GM23248 (cell line): ENCODE measurements at regions not wholly inside any gene's neighbourhood (a gene's known extent, or its start where the extent isn't known, plus 50 kb on each side); places are given as distances from the start of the nearest gene placed in this dataset.

Experiments used
- DNase-seq: peaks from one replicate; pipeline ENCODE4 v3.0.0-alpha.2; 2015
- H2AFZ ChIP-seq: fragments of 200-600 bp; sonication (generic); 2 replicates; pipeline ENCODE4 v1.6.1; 2016; ENCODE audit warnings: antibody characterized with exemption
- H3F3A ChIP-seq: fragments of 200-600 bp; sonication (generic); 2 replicates; pipeline ENCODE4 v1.6.1; 2016; ENCODE audit warnings: mild to moderate bottlenecking, antibody characterized with exemption, mixed run types; ENCODE audit not compliant: insufficient read depth
- H3K27ac ChIP-seq: fragments of 200-600 bp; sonication (generic); 2 replicates; pipeline ENCODE4 v1.5.1; 2016; ENCODE audit warnings: mild to moderate bottlenecking
- H3K27me3 ChIP-seq: fragments of 200-600 bp; sonication (generic); replicated peaks from 2 replicates; pipeline ENCODE4 v1.6.1; 2016; ENCODE audit warnings: mild to moderate bottlenecking; ENCODE audit not compliant: insufficient read depth
- H3K36me3 ChIP-seq: fragments of 200-600 bp; sonication (generic); 2 replicates; pipeline ENCODE4 v1.6.1; 2016; ENCODE audit warnings: low read depth, mild to moderate bottlenecking
- H3K4me1 ChIP-seq: fragments of 200-600 bp; sonication (generic); 2 replicates; pipeline ENCODE4 v1.6.1; 2016; ENCODE audit warnings: mild to moderate bottlenecking; ENCODE audit not compliant: insufficient read depth
- H3K4me2 ChIP-seq: fragments of 200-600 bp; sonication (generic); one replicate; pipeline ENCODE4 v1.6.1; 2016; ENCODE audit warnings: mild to moderate bottlenecking; ENCODE audit not compliant: unreplicated experiment
- H3K4me3 ChIP-seq: fragments of 200-600 bp; sonication (generic); 2 replicates; pipeline ENCODE4 v1.5.1; 2016; ENCODE audit warnings: mild to moderate bottlenecking
- H3K79me2 ChIP-seq: fragments of 200-600 bp; sonication (generic); 2 replicates; pipeline ENCODE4 v1.6.1; 2016; ENCODE audit warnings: mild to moderate bottlenecking; ENCODE audit not compliant: insufficient read depth
- H3K9ac ChIP-seq: fragments of 200-600 bp; sonication (generic); 2 replicates; pipeline ENCODE4 v1.6.1; 2016; ENCODE audit warnings: mild to moderate bottlenecking
- H3K9me2 ChIP-seq: fragments of 200-600 bp; sonication (generic); 2 replicates; pipeline ENCODE4 v1.6.1; 2016; ENCODE audit warnings: mixed run types, mild to moderate bottlenecking, moderate library complexity; ENCODE audit not compliant: insufficient read depth
- H3K9me3 ChIP-seq: fragments of 200-600 bp; sonication (generic); one replicate; pipeline ENCODE4 v1.6.1; 2017; ENCODE audit warnings: low read depth
- H4K20me1 ChIP-seq: fragments of 200-600 bp; sonication (generic); 2 replicates; pipeline ENCODE4 v1.6.0; 2016; ENCODE audit not compliant: insufficient read depth
- EZH2 ChIP-seq: fragments of 200-600 bp; sonication (generic); IDR thresholded peaks from 2 replicates; pipeline ENCODE4 v1.6.1; 2018; ENCODE audit warnings: antibody characterized with exemption, mild to moderate bottlenecking; ENCODE audit not compliant: insufficient read depth, poor library complexity, severe bottlenecking
- EZH2phosphoT487 ChIP-seq: fragments of 200-600 bp; sonication (generic); IDR thresholded peaks from 2 replicates; pipeline ENCODE4 v1.6.1; 2018; ENCODE audit warnings: antibody characterized with exemption, moderate library complexity, mild to moderate bottlenecking, low read depth; ENCODE audit not compliant: insufficient read depth
- WGBS, 2 experiments: methylation state at CpG; one replicate each; pipeline ENCODE4 v1.1.6; 2015 to 2017; ENCODE audit warnings: low lambda C conversion rate in 2 of 2, low coverage in 1 of 2; ENCODE audit errors: missing lambda C conversion rate in 2 of 2; 5-methylcytosine and 5-hydroxymethylcytosine counted together
- in situ Hi-C: fragments of 300-500 bp; cut with MboI; formaldehyde crosslinking; loops from 2 replicates; pipeline ENCODE4 v1.15.0; 2020

DNA sequence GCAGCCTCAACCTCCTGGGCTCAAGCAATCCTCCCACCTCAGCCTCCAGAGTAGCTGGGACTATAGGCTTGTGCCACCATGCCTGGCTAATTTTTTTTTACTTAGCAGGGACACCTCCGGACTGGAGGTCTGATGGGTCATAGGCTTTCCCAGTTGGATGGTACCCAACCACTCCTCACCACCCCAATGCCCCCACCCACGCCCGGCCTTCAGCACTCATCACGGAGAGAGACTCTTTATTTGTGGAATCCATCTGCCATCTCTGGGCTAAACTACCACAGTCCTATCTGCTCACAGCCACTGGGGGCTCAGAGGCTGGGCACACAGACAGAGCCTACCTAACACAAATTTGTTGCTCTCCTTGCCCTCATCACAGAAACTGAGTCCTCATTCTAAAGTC, 58.3 kb upstream of the STXBP1 start:
- DNase-seq: no peak
- peaks cover 57% of the 10 kb centered on the region for H3K4me1 ChIP-seq
- H3K36me3 ChIP-seq: peaks cover 6% of the 10 kb centered on the region; the same call in 1 of the 2 replicates
- WGBS, 2 experiments: 88 to 96% methylated on average over 4 of the region's 4 CpGs
- no peaks in the 10 kb centered on the region for H3K9me2 ChIP-seq
- in situ Hi-C loops: no loop called here
- peaks cover 41% of the 10 kb centered on the region for H3F3A ChIP-seq
- H3K79me2 ChIP-seq: peaks cover 98% of the 10 kb centered on the region
- TF ChIP-seq EZH2phosphoT487: no peak
- TF ChIP-seq EZH2: no peak
- H3K4me2 ChIP-seq: no peak overlapping the region
- no peaks in the 10 kb centered on the region for H3K27me3 ChIP-seq
- no peak overlapping the region for H2AFZ ChIP-seq
- H3K9me3 ChIP-seq: no peaks in the 10 kb centered on the region
- H3K4me3 ChIP-seq: no peak overlapping the region
- peaks cover 16% of the 10 kb centered on the region; the same call in 1 of the 2 replicates for H4K20me1 ChIP-seq
- H3K27ac ChIP-seq: peak overlapping the region; percentile 84
- no peak overlapping the region for H3K9ac ChIP-seq

DNA sequence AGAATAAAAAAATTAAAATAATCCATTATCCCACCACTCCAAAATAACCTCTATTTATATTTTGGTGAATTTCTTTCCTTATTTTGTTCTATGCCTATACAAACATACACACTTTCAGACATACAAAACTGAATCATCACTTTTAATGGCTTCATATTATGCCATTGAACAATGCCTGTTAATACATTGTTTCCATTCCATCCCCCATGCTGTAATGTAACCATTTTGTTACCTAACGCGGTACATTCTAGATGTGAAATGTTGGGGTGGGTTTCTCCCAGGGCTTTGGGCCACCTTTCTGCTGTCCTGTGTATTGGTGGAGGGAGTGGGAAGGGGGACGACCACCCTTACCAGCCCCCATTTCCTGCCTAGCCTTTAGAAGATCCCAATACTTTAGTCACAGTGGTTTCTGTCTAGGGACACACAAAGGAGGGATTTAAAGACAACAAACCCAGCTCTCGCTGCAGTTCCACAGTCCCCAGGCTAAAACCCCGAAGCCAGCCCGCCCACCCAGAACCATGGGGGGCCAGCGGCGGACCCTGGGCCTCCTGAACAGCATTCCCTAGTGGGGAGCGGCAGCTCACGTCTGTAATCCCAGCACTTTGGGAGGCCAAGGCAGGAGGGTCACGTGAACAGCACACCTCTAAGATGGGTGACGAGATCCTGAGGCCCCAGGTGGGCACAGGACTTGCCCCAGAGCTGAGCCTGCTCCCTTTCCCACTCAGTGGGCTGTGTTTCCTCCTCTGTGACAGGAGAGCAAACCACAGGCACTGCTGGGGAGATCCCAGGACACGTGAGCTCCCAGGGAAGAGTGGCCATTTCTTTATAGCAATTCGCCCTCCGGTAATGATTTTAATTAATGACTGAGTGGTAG, 56.9 kb upstream of the STXBP1 start:
- H2AFZ ChIP-seq: no peak overlapping the region
- H3F3A ChIP-seq: peaks cover 48% of the 10 kb centered on the region
- H3K36me3 ChIP-seq: peaks cover 6% of the 10 kb centered on the region; the same call in 1 of the 2 replicates
- peak; percentile 62 for DNase-seq
- H3K79me2 ChIP-seq: peaks cover 98% of the 10 kb centered on the region
- peak overlapping the region; percentile 60 for H3K9ac ChIP-seq
- H3K4me1 ChIP-seq: peaks cover 65% of the 10 kb centered on the region
- H3K27me3 ChIP-seq: no peaks in the 10 kb centered on the region
- TF ChIP-seq EZH2: no peak
- TF ChIP-seq EZH2phosphoT487: no peak
- H4K20me1 ChIP-seq: 0 out of 2 replicates have a peak, but pooled peaks cover 7% of the 10 kb centered on the region
- WGBS, 2 experiments: 73 to 76% methylated on average over 13 to 15 of the region's 15 CpGs
- H3K4me2 ChIP-seq: peak overlapping the region; percentile 54
- H3K27ac ChIP-seq: peak overlapping the region; percentile 84
- peak overlapping the region; percentile 46 for H3K4me3 ChIP-seq
- no peaks in the 10 kb centered on the region for H3K9me3 ChIP-seq
- in situ Hi-C loops: no loop called here
- no peaks in the 10 kb centered on the region for H3K9me2 ChIP-seq

DNA sequence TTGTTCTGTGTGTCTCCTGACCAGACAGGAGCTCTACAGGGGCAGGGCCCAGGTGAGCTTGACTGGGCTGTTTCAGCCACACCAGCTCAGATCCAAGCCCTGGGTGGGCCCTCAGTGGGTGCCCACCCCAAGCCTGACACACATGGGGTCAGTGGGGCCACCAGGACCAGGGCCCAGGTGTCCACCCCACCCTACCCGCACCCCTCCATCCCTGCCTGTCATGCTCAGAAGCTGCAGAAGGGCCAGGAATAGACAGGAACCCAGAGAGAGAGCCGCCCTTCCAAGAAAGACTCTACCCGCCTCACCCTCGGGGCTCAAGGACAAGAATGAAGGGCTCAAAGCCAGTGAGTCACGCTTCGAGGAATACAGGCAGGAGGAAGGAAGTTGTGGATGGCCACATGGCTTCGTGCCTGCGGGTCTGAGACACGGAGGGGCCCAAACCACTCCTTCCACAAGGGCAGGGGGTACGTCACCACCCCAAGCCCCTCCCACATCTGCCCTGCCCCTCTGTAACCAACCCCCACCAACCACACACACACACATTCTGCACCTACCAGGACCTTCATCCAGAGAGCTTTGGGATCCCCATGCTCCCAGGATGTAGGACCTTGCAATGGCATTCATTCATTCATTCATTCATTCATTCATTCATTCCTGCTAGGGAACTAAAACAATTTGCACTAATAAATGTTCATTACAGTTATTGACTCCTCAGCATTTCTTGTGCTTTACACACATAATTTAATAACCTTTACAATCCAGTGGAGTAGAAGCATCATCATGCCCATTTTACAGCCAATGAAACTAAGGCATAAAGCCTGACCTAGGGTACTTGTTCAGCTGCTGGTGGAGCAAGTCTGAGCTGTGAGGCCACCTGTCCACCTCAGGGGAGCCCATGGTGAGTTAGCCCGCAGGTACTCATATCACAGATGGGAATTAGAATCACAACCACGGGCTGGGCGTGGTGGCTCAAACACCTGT, 55.9 kb upstream of the STXBP1 start:
- H3K27me3 ChIP-seq: no peaks in the 10 kb centered on the region
- peak overlapping the region; percentile 60 for H3K9ac ChIP-seq
- in situ Hi-C loops: no loop called here
- peaks cover 98% of the 10 kb centered on the region for H3K79me2 ChIP-seq
- TF ChIP-seq EZH2phosphoT487 (no peak), EZH2 (no peak)
- no peak overlapping the region for H2AFZ ChIP-seq
- peak; percentile 99 for DNase-seq
- H3K36me3 ChIP-seq: peaks cover 3% of the 10 kb centered on the region; the same call in 1 of the 2 replicates
- no peaks in the 10 kb centered on the region for H3K9me3 ChIP-seq
- H3K4me1 ChIP-seq: peaks cover 70% of the 10 kb centered on the region
- H3K27ac ChIP-seq: peak overlapping the region; percentile 84
- WGBS, 2 experiments: 23 to 27% methylated on average over 10 to 13 of the region's 13 CpGs
- peak overlapping the region; percentile 46 for H3K4me3 ChIP-seq
- H3F3A ChIP-seq: peaks cover 56% of the 10 kb centered on the region
- H3K4me2 ChIP-seq: peak overlapping the region; percentile 65
- no peaks in the 10 kb centered on the region for H3K9me2 ChIP-seq
- 0 out of 2 replicates have a peak, but pooled peaks cover 7% of the 10 kb centered on the region for H4K20me1 ChIP-seq

- Histone ChIP-seq H3K4me3 (no peak overlapping the region), H2AFZ (no peak overlapping the region), H3K4me2 (peak overlapping the region; percentile 65), H3K27me3 (no peaks in the 10 kb centered on the region), H3K36me3 (peaks cover 3% of the 10 kb centered on the region; the same call in 1 of the 2 replicates), H3K79me2 (peaks cover 96% of the 10 kb centered on the region), H3F3A (peaks cover 62% of the 10 kb centered on the region), H3K9me2 (no peaks in the 10 kb centered on the region), H3K9me3 (no peaks in the 10 kb centered on the region), H3K4me1 (peaks cover 76% of the 10 kb centered on the region), H3K9ac (no peak overlapping the region), H3K27ac (peak overlapping the region; percentile 84), H4K20me1 (0 out of 2 replicates have a peak, but pooled peaks cover 7% of the 10 kb centered on the region)
- no peak for DNase-seq
- no peak for TF ChIP-seq EZH2phosphoT487
- TF ChIP-seq EZH2: no peak
- in situ Hi-C loops: no loop called here
- WGBS, 2 experiments: 61 to 63% methylated on average over 4 of the region's 4 CpGs
These were observed 55.2 kb upstream of the STXBP1 start for GRCh38 chr9:127556871-127557270.
